ENCODE measurements at regions not wholly inside any gene's neighbourhood (a gene's known extent, or its start where the extent isn't known, plus 50 kb on each side); places are given as distances from the start of the nearest gene placed in this dataset.

GRCh38 chr20:10910535-10911178 lies 236.9 kb upstream of the JAG1 start:
- Mint-ChIP-seq H3K27ac (ENCODE audit: unreplicated experiment) (peak overlapping the region; percentile 77), H3K36me3 (ENCODE audit: low read depth) (no peaks in the 10 kb centered on the region), H3K4me3 (ENCODE audit: unreplicated experiment) (peak overlapping the region; percentile 21), H3K27me3 (ENCODE audit: low read depth) (no peaks in the 10 kb centered on the region), H3K4me1 (ENCODE audit: low read depth) (peaks cover 13% of the 10 kb centered on the region), H3K9me3 (ENCODE audit: low read depth) (peaks cover 3% of the 10 kb centered on the region)
- no peak for DNase-seq (ENCODE audit: low spot score)
- peak; percentile 25 for TF ChIP-seq CTCF (IDR thresholded peaks at IDR 0.05)

GRCh38 chr20:10911298-10911697 lies 237.5 kb upstream of the JAG1 start:
- DNase-seq (ENCODE audit: low spot score) = no peak
- no peak overlapping the region for H3K4me3 Mint-ChIP-seq (ENCODE audit: unreplicated experiment)
- peaks cover 3% of the 10 kb centered on the region for H3K9me3 Mint-ChIP-seq (ENCODE audit: low read depth)
- TF ChIP-seq CTCF (IDR thresholded peaks at IDR 0.05) = no peak
- no peak overlapping the region for H3K27ac Mint-ChIP-seq (ENCODE audit: unreplicated experiment)
- peaks cover 19% of the 10 kb centered on the region for H3K4me1 Mint-ChIP-seq (ENCODE audit: low read depth)
- no peaks in the 10 kb centered on the region for H3K27me3 Mint-ChIP-seq (ENCODE audit: low read depth)
- no peaks in the 10 kb centered on the region for H3K36me3 Mint-ChIP-seq (ENCODE audit: low read depth)

GRCh38 chr20:10915815-10916214 lies 242.0 kb upstream of the JAG1 start:
- Mint-ChIP-seq H3K4me3 (ENCODE audit: unreplicated experiment) (no peak overlapping the region), H3K27me3 (ENCODE audit: low read depth) (no peaks in the 10 kb centered on the region), H3K4me1 (ENCODE audit: low read depth) (peaks cover 34% of the 10 kb centered on the region), H3K27ac (ENCODE audit: unreplicated experiment) (no peak overlapping the region), H3K9me3 (ENCODE audit: low read depth) (peaks cover 9% of the 10 kb centered on the region), H3K36me3 (ENCODE audit: low read depth) (no peaks in the 10 kb centered on the region)
- no peak for TF ChIP-seq CTCF (IDR thresholded peaks at IDR 0.05)
- DNase-seq (ENCODE audit: low spot score) = no peak

GRCh38 chr20:10916312-10916711 lies 242.5 kb upstream of the JAG1 start:
- TF ChIP-seq CTCF (IDR thresholded peaks at IDR 0.05) = no peak
- H3K27ac Mint-ChIP-seq (ENCODE audit: unreplicated experiment) = no peak overlapping the region
- no peaks in the 10 kb centered on the region for H3K27me3 Mint-ChIP-seq (ENCODE audit: low read depth)
- H3K4me3 Mint-ChIP-seq (ENCODE audit: unreplicated experiment) = no peak overlapping the region
- H3K4me1 Mint-ChIP-seq (ENCODE audit: low read depth) = peaks cover 32% of the 10 kb centered on the region
- no peaks in the 10 kb centered on the region for H3K36me3 Mint-ChIP-seq (ENCODE audit: low read depth)
- peaks cover 9% of the 10 kb centered on the region for H3K9me3 Mint-ChIP-seq (ENCODE audit: low read depth)
- no peak for DNase-seq (ENCODE audit: low spot score)

GRCh38 chr20:10917826-10918225 lies 244.0 kb upstream of the JAG1 start:
- Mint-ChIP-seq H3K9me3 (ENCODE audit: low read depth) (peaks cover 9% of the 10 kb centered on the region), H3K27me3 (ENCODE audit: low read depth) (no peaks in the 10 kb centered on the region), H3K27ac (ENCODE audit: unreplicated experiment) (no peak overlapping the region), H3K4me3 (ENCODE audit: unreplicated experiment) (no peak overlapping the region), H3K36me3 (ENCODE audit: low read depth) (no peaks in the 10 kb centered on the region), H3K4me1 (ENCODE audit: low read depth) (peaks cover 47% of the 10 kb centered on the region)
- DNase-seq (ENCODE audit: low spot score) = no peak
- no peak for TF ChIP-seq CTCF (IDR thresholded peaks at IDR 0.05)
